HuH-7 (cell line): ENCODE measurements at regions not wholly inside any gene's neighbourhood (a gene's known extent, or its start where the extent isn't known, plus 50 kb on each side); places are given as distances from the start of the nearest gene placed in this dataset.

Experiments used
- DNase-seq: peaks from one replicate; pipeline ENCODE4 v3.0.0; 2011; ENCODE audit warnings: low spot score

GRCh38 chr1:232194424-232194823 lies 435.5 kb downstream of the SIPA1L2 start:
- no peak for DNase-seq

- no peak for DNase-seq
These were observed 436.5 kb downstream of the SIPA1L2 start for GRCh38 chr1:232193451-232193783.

- no peak for DNase-seq
These were observed 437.0 kb downstream of the SIPA1L2 start for GRCh38 chr1:232192781-232193450.

- no peak for DNase-seq
These were observed 438.4 kb downstream of the SIPA1L2 start for GRCh38 chr1:232191560-232191959.

- no peak for DNase-seq
These were observed 441.6 kb downstream of the SIPA1L2 start for GRCh38 chr1:232188318-232188717.

- no peak for DNase-seq
These were observed 443.0 kb downstream of the SIPA1L2 start for GRCh38 chr1:232186931-232187330.

- no peak for DNase-seq
These were observed 445.1 kb downstream of the SIPA1L2 start for GRCh38 chr1:232184561-232185530.

GRCh38 chr1:232183802-232184201 lies 446.1 kb downstream of the SIPA1L2 start:
- no peak for DNase-seq

GRCh38 chr1:232183266-232183800 lies 446.6 kb downstream of the SIPA1L2 start:
- no peak for DNase-seq

GRCh38 chr1:232182236-232182635 lies 447.7 kb downstream of the SIPA1L2 start:
- no peak for DNase-seq

GRCh38 chr1:232180779-232181136 lies 449.2 kb downstream of the SIPA1L2 start:
- DNase-seq = no peak

- DNase-seq = no peak
These were observed 449.8 kb downstream of the SIPA1L2 start for GRCh38 chr1:232179896-232180778.

GRCh38 chr1:232178191-232178590 lies 451.7 kb downstream of the SIPA1L2 start:
- no peak for DNase-seq

- DNase-seq = no peak
These were observed 452.5 kb downstream of the SIPA1L2 start for GRCh38 chr1:232177438-232177837.

- DNase-seq = no peak
These were observed 453.7 kb downstream of the SIPA1L2 start for GRCh38 chr1:232176222-232176621.

GRCh38 chr1:232174306-232174705 lies 455.6 kb downstream of the SIPA1L2 start:
- no peak for DNase-seq

- DNase-seq = no peak
These were observed 457.4 kb downstream of the SIPA1L2 start for GRCh38 chr1:232172563-232172962.

- no peak for DNase-seq
These were observed 459.0 kb downstream of the SIPA1L2 start for GRCh38 chr1:232170909-232171308.

GRCh38 chr1:232169436-232169835 lies 460.5 kb downstream of the SIPA1L2 start:
- DNase-seq = no peak

GRCh38 chr1:232168508-232168907 lies 461.4 kb downstream of the SIPA1L2 start:
- DNase-seq = no peak

- DNase-seq = no peak
These were observed 463.0 kb downstream of the SIPA1L2 start for GRCh38 chr1:232166942-232167341.
